ENCODE measurements at regions not wholly inside any gene's neighbourhood (a gene's known extent, or its start where the extent isn't known, plus 50 kb on each side); places are given as distances from the start of the nearest gene placed in this dataset.
"Not testable (repeated sequence)": the region's sequence is repeated elsewhere in the genome, so short reads cannot be mapped to it uniquely, and the experiment has no call there.

DNA sequence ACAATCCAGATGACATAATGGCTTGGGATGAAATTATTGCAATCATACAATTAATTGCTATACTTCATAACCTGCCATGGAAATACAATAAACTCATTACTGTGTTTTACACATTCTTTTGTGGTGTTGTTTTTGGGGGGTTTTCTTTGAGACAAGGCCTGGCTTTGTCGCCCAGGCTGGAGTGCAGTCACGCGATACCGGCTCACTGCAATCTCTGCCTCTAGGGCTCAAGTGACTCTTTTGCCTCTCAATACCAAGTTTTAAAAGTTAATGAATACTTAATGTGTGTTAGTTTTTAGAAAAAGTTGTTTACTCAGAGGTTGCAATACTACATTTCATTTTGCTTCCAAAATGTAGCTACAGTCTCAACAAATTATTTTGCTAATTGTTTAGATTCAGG lies 598.4 kb downstream of the CHSY3 start:
- in situ Hi-C loops (cut with MboI; ENCODE audit: low sequenced_read_pairs): no loop called here

DNA sequence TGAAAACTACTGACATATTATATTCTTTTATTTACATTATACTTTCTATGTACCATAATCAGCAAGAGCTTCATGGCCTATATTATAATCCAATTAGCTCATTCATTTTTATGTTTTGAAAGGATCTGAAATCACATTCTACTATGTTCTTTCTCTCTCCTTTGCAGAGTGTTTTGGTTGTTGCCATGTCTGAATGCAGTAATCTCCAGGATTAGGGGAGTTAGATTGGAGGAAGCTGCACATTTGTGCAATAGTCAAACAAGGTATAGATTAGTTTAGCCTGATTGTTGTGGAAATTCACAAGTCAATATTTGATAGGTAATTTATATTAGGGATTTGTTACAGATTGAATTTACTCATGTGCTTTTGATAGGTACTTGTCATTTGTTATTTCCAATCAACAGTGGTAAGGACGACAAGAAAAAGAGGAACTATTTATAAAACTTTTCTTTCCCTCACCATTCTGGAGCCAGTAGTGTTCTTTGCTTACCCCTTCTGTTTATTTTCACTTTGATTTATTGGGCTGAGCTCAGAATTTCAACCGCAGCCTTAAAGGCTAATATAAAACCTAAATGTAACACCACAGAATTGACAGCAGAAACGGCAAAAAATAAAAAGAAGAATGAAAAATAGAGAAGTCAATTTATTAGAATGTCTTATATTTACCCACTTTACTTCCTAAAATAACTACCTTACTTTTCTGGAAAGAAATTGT lies 597.0 kb downstream of the CHSY3 start:
- in situ Hi-C loops (cut with MboI; ENCODE audit: low sequenced_read_pairs): no loop called here

DNA sequence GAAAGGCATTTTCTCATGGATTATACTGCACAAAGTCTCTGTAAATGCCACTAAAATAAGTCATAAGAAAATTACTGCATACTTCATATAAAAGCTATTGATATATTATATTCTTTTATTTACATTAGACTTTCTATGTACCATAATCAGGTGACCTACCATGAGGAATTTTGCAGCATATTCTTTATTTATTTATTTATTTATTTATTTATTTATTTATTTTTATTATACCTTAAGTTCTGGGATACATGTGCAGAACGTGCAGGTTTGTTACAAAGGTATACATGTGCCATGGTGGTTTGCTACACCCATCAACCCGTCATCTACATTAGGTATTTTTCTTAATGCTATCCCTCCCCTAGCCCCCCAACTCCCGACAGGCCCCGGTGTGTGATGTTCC lies 596.2 kb downstream of the CHSY3 start:
- in situ Hi-C loops (cut with MboI; ENCODE audit: low sequenced_read_pairs): not testable (repeated sequence)

DNA sequence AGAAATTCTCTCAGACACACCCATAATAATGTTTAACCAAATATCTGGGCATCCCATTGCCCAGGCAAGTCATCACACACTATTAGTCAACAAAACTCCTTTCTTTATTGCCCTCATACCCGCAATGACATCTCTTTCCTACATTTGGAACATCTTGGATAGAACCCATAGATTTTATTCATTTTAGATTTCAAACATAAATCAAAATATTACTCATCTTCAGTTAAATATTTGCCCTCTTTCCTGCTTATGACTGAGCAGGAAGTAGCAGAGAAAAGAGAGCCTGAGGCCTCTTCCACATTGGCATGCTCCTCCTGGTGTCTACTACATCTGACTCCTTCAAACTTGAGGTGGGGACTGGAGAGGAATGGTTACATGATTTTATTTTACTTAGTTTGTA lies 592.0 kb downstream of the CHSY3 start:
- in situ Hi-C loops (cut with MboI; ENCODE audit: low sequenced_read_pairs): no loop called here

DNA sequence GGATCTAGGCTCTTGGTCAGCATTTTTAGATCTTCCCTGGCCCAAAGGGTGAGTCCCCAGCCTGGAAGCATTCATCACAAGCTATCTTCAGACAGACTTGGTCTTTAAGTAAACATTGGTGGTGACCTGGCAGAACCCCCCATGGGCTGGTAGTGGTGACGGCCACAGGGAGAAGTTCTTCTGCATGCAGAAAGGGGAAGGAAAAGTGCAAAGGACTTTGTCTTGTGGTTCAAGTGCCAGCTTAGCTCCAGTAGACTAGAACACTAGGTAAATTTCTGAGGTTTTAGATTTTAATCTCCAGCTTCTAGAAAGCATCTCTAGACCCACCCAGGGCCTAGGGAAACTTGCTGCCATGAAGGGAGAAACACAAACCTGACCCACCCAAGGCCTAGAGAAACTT lies 584.0 kb downstream of the CHSY3 start:
- in situ Hi-C loops (cut with MboI; ENCODE audit: low sequenced_read_pairs): no loop called here

DNA sequence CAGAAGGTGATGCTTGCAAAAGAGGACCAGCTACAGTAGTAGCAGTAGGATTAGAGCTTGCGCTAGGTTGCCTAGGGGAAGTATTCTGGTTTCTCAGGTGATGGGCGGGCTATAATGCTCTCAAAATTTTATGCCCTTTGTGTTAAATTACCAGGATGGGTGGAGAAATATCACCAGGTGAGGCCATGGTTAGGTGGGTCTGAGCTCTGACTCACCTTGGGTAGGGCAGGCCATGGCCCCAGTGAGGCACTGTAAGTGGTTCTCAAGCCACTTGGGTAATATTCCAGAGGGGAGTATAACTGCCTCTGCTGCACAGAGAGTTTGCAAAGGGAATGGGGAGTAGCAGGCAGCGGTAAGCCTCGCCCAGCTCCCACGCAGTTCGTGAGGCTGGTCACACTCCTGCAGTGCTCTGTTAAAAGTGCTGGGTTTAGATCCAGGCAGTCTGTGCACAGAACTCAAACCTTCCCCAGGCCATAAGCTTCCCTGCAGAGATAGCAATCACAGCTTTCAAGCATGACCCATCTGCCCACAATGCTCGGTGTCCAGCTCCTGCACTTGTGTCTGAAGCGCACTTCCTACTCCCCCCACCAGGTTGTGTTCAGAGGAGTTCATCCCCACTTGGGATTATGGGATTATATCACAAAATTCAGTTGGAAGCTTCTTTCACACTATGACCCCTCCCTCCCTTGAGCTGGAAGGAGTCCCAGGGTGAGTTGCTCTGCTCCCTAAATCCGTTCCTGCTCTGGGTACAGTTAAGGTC lies 575.0 kb downstream of the CHSY3 start:
- in situ Hi-C loops (cut with MboI; ENCODE audit: low sequenced_read_pairs): no loop called here

DNA sequence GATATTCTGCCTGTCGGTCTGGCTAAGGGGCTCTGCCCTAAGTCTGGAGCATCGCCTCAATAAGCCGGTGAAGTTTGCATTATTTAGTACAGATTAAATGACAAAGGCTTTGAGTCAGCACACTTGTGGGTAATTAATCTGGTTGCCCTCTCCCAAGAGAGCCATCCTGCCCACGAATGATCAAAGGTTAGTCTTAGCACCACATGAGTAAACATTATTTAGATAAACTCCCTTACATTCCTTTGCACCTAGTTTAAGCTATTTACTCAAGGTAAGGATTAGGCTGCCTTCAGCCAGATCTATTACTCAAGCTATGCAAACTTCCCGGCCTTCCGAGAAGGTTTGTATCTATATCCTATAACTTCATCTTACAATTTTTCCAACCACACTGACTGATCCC lies 572.1 kb downstream of the CHSY3 start:
- in situ Hi-C loops (cut with MboI; ENCODE audit: low sequenced_read_pairs): no loop called here

DNA sequence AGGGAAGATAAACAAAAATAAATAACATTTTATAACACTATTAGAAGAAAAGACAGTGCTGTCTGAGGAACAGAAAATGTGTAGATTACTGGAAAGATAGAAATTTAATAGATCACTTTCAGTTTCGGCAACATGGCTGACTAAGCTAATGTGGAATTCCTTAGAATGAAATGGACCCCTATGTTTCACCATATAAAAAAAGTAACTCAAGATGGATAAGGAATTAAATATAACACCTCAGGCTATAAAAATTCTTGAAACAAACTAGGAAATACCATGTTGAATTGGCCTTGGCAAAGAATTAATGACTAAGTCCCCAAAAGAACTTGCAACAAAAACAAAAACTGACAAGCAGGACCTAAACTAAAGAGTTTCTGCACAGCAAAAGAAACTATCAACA lies 558.3 kb downstream of the CHSY3 start:
- in situ Hi-C loops (cut with MboI; ENCODE audit: low sequenced_read_pairs): no loop called here

DNA sequence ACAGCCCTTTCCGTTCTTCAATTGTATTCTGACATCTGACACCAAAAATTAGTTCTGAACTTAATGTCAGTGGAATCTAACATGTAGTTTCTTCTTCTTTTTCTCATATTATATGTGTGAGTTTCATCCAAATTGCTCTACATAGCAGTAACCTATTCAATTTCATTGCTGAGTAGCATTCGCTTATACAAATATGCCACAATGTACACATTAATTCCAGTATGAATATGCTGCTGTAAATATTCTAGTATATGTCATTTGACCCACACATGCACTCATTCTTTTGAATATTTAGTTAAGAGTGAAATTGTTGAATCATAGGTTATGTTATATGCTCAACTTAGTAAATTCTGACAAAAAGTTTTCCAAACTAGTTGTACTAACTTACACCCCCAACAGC lies 550.9 kb downstream of the CHSY3 start:
- in situ Hi-C loops (cut with MboI; ENCODE audit: low sequenced_read_pairs): no loop called here

DNA sequence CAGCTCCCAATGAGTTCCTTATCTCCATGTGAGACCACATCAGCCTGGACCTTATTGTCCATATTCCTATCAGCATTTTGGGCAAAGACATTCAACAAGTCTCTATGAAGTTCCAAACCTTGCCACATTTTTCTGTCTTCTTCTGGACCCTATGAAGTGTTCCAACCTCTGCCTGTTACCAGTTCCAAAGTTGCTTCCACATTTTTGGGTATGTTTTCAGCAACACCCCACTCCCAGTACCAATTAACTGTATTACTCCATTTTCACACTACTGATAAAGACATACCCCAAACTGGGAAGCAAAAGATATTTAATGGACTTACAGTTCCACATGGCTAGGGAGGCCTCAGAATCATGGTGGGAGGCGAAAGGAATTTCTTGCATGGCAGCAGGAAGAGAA lies 548.5 kb downstream of the CHSY3 start:
- in situ Hi-C loops (cut with MboI; ENCODE audit: low sequenced_read_pairs): no loop called here

DNA sequence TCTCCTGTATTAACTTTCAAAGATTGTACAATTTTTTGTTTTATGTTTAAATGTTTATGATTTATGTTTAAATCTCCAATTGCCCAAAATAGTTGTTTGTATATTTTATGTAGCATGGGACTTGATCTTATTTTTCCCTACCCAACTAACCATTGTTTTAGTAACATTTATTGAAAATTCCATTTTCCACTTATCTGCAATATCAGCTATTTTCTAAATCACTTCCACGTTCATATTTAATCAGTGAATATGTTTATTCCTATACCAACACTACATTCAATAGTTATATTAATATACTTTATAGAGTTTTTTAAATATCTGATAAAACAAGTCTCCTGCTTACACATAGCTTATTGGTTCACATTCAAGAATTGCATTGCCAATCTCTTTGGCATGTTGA lies 532.2 kb downstream of the CHSY3 start:
- in situ Hi-C loops (cut with MboI; ENCODE audit: low sequenced_read_pairs): no loop called here

DNA sequence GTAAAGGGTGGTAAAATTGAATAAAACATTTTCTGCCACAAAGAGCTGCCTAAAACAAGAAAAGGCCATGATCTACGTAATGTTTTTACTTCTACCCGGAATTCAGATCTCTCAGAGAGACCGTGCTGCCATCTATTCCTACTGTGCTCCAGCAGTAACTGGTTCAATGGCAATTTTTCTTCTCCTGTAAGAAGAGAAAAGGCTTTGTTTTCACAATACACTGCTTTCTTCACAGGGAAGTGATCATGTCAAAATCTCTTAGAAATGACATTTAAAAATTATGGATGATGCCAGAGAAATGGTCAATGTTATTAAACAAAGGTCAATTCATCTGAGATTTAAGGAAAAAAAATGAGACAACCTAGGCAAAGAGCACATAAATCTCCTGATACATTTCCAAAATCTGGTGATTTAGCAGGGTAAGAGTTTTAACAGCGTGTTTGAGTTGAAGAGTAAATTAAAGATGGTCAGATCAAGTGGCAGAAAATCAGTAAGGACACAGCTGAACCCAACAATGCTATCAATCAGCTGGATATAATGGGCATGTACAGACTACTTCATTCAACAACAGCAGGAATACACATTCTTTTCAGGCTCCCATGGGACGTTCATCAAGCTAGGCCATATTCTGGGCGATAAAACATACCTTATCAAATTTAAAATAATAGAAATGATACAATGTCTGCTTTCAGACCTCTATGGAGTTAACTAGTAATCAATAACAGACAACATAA lies 523.1 kb downstream of the CHSY3 start:
- in situ Hi-C loops (cut with MboI; ENCODE audit: low sequenced_read_pairs): no loop called here

DNA sequence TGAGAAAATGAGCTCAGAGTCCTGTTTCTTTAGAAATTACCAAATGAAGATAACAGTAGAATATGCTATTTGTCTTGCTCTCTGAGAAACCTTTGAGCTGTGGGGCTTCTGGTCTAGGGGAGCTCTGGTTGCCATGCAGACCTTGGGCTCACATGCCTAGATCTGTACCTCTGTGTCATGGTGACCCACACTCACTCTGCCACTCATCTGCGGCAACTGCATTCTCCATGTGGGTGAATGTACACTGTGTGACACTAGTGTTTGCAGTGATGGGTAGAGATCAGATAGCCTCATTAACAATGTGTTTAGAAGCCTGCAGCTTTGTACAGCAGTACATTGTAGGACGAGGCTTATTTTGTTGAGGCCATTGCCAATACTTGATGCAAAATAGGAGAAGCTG lies 521.2 kb downstream of the CHSY3 start:
- in situ Hi-C loops (cut with MboI; ENCODE audit: low sequenced_read_pairs): no loop called here

DNA sequence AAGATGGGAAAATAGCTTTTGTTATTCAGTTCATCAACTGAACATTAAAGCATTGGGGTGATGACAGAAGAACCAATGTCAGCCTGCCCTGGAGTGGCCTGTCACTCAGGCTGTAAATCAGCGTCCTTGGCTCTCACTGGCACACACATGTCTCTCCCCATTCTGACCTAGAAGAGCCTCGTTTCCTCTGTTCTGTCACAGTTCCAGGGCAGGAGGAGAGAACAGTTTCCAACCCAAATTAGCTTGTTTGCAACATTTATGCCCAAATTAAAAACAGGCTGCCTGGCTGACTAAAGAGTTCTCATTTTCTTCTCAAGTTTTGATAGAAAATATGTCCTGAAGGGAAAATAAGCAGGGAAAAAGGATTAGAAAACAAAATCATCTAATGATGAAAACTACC lies 520.1 kb downstream of the CHSY3 start:
- in situ Hi-C loops (cut with MboI; ENCODE audit: low sequenced_read_pairs): no loop called here

DNA sequence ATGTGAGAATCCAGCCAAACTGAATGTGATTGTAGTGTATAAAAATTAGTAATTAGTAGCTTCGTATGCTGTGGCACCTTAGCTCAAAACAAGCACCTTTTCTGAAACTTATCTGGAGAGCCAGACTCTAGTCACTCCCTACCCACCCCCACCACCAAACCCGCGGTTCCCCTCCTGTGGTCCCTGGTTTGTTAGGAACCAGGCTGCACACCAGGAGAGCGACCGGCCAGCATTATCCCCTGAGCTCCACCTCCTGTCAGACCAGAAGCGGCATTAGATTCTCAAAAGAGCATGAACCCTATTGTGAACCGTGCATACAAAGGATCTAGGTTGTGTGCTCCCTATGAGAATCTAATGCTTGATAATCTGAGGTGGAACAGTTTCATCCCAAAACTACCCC lies 498.6 kb downstream of the CHSY3 start:
- in situ Hi-C loops (cut with MboI; ENCODE audit: low sequenced_read_pairs): no loop called here

DNA sequence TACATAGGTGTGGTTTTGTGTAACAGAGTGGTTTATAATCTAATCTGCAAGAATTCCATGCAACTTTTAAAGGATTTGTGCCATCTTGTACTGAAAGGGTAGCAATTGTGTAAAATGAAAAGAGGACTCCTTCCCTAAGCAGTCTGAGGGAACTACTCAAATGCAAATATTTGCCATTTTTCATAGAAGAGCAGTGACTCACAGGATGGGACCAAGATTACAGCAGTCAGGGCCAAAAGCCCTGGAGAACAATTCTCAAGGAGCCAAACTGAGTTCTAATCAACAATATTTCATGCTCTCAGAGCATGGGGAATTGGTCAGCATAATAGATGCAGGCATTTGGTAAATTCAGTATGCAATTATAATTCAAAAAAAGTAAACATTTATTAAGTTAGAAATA lies 495.8 kb downstream of the CHSY3 start:
- in situ Hi-C loops (cut with MboI; ENCODE audit: low sequenced_read_pairs): no loop called here

DNA sequence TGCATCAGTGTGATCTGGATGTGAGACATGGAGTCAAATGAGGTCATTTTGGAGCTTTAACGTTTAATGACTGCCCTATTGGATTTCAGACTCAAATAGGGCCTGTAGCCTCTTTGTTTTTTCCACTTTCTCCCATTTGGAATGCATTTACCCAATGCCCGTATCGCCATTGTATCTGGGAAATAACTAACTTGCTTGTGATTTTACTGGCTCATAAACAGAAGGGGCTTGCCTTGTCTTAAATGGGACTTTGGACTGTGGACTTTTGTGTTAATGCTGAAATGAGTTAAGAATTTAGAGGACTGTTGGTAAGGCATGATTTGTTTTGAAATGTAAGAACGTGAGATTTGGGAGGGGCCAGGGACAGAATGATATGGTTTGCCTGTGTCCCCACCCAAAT lies 494.6 kb downstream of the CHSY3 start:
- in situ Hi-C loops (cut with MboI; ENCODE audit: low sequenced_read_pairs): no loop called here

DNA sequence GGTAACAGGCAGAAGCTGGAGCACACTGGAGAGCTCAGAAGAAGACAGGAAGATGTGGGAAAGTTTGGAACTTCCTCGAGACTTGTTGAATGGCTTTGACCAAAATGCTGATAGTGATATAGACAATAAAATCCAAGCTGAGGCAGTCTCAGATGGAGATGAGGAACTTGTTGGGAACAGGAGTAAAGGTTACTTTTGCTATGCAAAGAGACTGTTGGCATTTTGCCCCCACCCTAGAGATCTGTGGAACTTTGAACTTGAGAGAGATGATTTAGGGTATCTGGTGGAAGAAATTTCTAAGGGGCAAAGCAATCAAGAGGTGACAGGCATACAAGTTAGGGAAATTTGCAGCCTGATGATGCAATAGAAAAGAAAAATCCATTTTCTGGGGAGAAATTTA lies 493.5 kb downstream of the CHSY3 start:
- in situ Hi-C loops (cut with MboI; ENCODE audit: low sequenced_read_pairs): not testable (repeated sequence)

DNA sequence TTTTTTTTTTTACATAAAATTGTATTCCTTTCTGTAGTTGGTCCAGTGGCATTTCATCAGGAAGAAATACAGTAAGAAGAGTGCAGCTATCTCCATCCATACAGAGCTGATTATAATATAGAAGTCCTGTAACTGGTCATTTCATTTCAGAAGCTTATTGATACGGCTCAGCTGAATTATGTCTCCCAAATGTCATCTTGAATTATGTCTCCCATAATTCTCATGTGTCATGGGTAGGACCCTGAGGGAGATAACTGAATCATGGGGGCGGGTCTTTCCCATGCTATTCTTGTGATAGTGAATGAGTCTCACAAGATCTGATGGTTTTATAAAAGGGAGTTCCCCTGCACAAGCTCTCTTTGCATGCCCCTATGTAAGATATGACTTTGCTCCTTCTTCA lies 492.9 kb downstream of the CHSY3 start:
- in situ Hi-C loops (cut with MboI; ENCODE audit: low sequenced_read_pairs): no loop called here

DNA sequence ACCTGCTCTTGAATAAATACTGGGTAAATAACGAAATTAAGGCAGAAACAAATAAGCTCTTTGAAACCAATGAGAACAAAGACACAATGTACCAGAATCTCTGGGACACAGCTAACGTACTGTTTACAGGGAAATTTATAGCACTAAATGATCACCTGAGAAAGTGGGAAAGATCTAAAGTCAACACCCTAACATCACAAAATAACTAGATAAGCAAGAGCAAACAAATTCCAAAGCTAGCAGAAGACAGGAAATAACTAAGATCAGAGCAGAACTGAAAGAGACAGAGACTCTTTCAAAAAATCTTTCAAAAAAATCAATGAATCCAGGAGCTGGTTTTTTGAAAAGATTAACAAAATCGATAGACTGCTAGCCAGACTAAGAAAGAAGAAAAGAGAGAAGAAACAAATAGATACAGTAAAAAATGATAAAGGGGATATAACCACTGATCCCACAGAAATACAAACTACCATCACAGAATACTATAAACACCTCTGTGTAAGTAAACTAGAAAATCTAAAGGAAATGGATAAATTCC lies 487.5 kb downstream of the CHSY3 start:
- in situ Hi-C loops (cut with MboI; ENCODE audit: low sequenced_read_pairs): not testable (repeated sequence)

DNA sequence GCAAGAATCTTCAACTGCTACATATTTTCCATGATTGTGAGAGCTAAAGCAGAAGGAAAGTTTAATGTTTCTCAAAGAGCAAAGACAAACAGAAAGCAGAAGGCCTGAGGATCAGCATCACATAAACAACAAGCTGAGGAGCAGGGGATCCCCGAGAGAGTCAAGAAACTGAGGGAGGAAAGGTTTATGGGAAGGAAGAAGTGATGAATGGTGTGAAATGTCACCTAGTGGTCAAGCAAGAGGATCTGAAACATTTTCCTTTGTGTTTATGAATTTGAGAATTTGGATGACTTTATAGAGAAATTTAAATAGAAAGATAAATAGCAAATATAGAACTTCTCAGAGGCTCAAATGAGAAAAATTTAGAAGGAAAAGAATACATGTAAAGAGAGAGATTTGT lies 481.9 kb downstream of the CHSY3 start:
- in situ Hi-C loops (cut with MboI; ENCODE audit: low sequenced_read_pairs): no loop called here

DNA sequence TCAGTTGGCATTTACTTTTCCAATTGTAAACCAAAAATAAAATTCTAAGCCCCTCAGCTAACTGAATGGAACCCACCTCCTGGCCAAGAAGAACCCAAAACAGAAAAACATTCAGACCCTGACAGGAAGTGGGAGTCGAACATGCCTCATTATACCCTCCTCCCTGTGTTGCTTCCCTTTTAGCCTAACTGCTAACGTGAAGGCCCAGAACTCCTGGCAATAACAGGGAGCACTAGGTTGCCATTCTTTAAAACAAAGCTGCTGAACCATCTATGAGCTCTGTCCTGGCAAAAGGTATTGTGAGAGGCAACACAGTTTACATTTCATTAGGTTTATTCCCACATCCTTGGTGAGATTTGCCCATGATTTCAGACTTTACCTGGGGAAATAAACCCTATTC lies 481.4 kb downstream of the CHSY3 start:
- in situ Hi-C loops (cut with MboI; ENCODE audit: low sequenced_read_pairs): no loop called here
